GM21360 (cell line): ENCODE measurements at regions not wholly inside any gene's neighbourhood (a gene's known extent, or its start where the extent isn't known, plus 50 kb on each side); places are given as distances from the start of the nearest gene placed in this dataset.
"Not testable (repeated sequence)": the region's sequence is repeated elsewhere in the genome, so short reads cannot be mapped to it uniquely, and the experiment has no call there.

Source experiments
- ATAC-seq: cut with Tn5 transposase; IDR thresholded peaks from one replicate; pipeline ENCODE4 v1.9.1; 2021; ENCODE audit warnings: mild to moderate bottlenecking, moderate library complexity; ENCODE audit not compliant: unreplicated experiment

DNA sequence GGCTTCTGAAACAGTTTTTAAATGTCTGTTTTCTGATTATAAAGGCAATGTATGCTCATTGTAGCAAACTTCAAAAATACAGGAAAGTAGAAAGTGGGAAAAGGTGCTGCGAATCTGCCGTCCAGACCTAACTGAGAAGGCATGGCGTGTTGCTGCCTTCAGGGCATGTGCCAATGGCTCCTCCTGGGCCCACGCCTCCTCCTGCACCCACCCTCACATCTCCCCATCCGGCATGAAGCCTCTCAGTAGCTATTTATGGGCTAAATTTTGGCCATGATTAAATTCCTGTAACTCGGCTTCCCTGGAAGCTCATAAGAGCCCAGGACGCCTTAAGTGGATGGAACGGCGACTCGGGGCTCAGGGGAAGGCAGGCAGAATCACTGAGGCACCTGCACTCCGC is 153.8 kb downstream of the LAT start:
- not testable (repeated sequence) for ATAC-seq

DNA sequence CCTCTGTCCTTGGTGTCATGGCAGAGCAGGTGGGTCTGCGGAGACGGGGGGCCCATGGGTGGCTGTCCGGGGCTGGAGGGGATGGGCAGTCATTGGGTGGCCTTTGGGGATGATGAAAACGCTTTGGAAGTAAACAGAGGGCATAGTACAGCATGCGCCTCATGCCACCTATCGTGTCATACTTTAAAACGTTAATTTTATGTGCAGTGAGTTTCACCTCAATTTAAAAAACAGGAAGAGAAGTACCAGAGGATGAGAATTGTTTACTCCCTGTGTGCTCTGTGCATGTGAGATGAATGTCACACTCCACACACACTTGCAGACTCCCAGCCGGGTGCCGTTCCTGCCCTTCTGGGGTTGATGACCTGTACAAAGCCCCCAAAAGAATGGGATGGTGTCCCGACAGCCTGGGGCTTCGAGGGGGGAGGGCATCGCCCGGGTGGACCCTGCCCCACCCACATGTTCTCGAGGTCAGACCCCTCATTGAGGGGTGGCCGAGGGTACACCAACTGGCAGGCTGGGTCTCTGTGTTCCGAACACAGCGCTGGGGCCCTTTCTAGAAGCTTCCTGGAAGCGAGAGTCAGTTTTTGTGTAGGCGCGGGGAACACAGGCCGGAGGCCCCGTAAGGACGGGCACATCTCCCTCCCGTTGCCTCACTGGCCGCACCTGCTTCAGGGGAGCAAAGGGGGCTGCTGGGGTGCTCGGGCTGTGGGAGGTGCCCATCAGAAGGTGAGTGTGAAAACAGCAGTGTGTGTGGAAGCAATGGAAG is 153.2 kb downstream of the LAT start:
- ATAC-seq = not testable (repeated sequence)

DNA sequence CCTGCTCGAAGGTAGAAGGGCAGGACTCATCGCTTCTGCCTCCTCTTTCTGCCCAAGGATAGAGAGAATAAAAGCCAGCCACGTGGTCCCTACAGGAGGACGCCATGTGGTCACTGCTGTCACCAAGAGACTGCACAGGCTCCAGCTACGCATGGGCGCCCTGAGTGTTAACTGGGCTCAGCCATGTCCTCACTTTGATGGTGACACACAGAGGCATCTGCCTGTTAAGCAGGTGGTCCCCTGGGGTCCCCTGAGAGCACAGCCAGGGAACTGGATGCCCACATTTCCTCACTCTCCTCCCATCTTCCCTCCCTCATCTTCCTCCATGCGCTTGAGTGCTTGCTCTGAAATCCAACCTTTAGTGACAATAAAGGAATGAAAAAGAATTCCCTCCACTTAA is 152.6 kb downstream of the LAT start:
- ATAC-seq = not testable (repeated sequence)

DNA sequence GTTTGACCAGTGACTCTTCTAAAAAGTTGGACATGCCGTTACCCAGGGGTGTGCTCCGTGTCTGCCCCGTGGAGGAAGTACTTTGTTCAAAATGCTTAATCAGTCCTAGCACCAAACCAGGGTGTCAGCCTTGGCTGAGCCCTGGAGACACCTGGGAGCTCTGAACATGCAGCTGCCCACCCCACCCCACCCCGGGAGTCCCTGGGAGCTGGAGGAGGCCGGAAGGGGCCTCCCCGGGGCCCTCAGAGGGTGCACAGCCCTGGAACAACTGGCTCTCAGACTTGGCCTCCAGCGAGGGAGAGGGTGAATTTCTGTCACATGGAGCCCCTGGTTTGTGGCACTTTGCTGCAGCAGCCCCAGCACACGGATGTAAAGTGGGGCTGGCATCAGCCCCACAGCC is 152.1 kb downstream of the LAT start:
- not testable (repeated sequence) for ATAC-seq

DNA sequence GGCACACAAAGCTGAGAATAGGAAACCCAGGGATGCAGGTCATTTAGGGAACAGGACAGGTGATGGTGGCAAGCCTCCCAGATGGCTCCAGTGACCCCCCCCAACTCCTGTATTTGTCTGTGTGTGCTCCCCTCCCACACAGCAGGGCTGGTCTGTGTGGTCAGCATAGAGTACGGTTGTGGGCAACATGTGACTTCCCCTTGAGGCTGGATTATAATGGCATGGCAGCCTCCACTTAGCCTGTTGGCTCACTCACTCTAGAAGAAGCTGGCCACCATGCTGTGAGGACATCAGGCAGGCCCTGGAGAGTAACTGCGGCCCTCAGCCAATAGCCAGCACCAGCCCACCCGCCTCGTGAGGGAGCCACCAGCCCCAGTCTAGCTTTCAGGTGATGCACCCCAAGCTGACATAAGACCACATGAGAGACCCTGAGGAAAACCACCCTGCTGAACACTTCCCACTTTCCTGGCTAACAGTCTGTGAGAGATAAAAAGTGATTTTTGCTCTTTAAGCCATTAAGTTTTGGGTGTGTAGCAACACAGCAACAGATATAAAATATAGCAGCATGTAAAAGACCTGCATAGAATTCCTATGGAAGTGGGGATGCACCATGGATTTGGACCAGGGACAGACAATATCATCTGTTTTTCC is 151.3 kb downstream of the LAT start:
- ATAC-seq = not testable (repeated sequence)

DNA sequence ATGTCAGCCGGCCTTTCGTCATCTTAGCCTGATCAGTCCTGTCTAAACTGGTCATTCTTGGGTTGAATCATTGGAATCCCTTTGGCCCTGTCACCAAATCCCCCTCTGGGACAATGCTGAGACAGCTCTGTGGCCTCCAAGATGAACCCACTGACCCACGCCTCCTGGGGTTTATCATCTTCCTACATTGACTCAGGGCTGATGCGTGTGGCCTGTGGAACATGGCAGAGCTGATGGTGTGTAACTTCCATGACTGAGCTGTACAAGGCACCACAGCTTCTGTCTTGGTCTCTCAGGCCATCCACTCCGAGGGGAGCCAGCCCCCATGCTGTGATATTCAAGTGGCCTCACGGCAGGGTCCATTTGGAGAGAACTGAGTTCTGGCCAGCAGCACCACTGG is 150.2 kb downstream of the LAT start:
- ATAC-seq = not testable (repeated sequence)

DNA sequence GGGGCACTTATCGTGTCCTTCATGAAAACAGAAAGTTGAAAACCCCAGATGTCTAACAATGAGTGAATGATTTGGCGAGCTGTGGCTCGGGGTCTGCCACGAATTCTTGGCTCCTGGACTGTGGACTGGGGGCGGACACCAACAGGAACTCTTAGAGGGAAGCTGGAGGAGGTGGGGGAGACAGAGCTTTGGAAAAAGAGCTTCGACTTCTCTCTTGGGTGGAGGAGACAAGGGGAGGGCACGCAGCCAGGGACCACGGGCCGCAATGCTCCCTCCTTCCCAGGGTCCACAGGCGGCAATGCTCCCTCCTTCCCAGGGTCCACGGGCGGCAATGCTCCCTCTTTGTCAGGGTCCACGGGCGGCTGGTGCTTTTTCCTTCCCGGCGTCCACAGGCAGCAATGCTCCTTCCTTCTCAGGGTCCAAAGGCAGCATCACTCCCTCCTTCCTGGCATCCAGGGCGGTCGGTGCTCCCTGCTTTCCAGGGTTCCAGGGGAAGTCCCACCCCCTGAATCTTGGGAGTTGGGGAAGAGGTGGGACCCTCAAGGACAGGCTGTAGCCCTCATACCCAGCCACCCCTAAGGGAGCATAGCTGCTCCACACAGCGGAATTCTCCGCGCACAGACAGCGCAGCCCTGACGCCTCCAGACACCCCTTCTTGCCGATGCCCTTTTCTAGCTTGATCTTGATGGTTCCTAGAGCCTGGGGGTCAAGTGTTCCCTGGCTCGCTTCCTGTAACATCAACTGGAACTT is 149.0 kb downstream of the LAT start:
- not testable (repeated sequence) for ATAC-seq

DNA sequence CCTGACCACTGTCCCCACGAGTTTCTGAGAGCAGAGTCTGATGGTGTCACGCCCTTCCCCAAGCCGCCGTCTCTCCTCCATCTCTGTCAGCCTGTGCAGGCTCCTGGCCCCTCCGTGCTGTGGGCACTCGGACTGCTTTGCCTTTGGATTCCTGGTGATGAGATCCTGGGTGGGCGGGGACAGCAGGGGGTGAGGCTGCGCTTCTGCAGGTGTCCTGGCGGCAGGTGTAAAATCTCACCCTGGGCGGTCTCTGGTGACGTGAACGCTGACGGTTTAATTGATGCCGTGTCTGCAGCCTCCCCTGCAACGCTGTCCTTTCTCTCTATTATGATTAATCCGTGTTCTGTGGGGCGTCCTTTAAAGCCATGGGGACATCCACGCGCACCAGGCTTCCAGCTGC is 148.0 kb downstream of the LAT start:
- not testable (repeated sequence) for ATAC-seq

DNA sequence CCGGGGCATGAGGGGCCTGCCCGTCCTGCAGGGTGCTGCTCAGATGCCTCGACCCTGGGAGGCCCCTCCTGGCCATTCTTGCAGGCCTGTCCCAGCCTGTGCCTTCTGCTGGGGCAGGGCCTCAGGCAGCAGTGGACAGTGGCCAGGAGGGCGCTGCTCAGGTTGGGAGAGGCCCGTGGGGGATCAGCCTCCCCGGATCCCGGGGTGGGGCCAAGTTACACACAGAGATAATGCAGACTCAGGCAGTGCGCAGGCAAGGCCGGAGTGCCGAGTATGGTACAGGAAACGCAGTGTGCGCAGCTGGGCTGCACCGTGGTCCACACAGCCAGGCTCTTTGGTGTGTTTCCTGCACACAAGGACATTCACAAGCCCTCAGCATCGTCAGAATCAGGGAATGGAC is 147.6 kb downstream of the LAT start:
- not testable (repeated sequence) for ATAC-seq

DNA sequence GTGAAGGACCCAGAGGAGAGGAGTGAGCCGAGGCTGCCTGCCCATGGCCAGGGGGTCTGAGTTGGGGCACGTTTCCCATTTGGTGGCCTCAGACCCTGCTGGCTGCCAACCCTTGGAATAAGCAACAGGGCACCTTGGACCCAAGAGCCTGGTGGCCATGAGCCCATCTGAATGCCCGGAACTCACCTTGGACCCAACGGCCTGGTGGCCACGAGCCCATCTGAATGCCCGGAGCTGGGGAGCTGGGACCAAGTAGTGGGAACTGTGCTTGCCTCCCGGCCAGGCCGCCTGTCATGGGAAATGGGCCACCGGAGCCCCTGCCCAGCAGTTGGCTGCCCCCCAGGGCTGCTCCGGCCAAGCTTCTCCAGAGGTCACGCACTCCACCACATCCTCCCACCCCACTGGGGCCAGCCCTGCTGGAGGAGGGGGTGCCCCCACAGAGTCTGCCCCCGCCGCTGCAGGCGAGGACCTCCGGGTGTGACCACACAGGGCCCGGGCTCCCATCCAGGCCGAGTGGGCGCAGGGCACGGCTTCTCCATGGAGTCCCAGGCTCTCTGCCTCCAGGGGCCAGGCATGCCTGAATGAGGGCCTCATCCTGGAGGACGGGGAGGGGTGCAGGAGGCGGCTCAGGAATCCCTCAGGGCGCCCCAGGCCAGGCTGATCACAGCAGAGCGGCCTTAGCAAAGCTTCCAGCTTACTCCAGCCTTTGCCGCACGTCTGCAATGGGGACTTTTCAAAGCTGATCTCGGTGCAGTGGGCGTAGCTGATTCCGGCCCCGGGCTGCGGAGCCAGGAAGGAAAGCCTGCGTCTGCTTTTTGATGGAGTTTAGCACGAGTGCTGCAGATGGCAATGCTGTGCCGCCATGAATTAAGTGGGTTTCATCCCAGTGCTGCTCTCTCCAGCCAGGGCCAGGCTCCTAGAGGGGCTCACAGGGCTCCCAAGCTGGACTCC is 146.3 kb downstream of the LAT start:
- ATAC-seq = not testable (repeated sequence)

DNA sequence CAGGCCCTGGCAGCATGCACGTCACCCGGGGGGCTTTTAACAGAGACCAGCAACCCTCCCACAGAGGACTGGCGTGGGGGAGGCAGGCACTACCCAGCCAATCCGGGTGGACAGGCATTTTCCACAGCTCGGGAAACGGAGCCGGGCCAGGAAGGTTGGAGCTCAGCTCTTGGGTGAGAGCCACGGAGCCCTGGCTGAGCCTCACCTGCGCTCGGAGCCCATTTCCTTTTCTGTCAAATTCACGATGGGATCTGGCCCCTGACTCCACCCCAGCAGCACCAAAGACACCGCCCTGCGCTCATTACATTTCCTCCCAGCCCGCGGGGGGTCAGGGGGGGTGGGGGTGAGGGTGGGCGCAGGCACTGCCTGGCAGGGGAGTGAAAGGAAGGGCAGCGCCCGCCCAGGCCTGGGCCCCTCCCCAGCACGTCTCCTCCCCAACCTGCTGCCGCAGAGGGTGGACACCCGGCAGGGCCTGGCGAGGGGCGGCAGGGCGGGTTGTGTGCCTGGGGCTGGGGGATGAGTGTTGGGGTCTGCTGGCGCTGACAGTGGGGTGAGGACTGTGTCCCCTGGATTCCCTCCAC is 145.4 kb downstream of the LAT start:
- ATAC-seq = not testable (repeated sequence)

DNA sequence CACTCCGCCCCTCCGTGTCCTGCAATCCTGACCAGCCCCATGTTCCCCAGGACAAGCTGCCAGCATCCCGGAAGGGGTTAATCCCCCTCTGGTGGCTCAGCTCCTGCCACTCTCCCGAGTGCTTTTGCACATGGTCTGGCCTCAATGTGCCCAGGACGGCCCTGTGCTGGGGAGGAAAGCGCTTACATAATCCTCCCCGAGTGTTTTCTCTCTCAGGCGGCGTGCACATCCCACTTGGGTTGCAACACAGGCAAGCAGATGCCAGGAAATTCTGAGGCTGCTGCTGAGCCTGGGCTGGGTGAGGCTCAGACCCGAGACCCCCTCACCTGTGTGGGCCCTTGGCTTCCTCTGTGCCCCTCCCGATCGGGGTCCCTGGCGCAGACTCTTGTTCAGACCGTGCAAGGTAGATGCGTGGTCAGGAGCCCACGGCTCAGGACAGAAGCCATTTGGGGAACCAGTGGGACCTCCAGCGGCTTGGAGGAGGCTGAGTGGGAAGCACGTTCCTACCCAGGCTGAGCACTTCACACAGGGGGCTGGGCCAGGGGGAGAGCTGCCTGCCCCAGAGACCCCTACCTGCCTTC is 144.7 kb downstream of the LAT start:
- not testable (repeated sequence) for ATAC-seq

DNA sequence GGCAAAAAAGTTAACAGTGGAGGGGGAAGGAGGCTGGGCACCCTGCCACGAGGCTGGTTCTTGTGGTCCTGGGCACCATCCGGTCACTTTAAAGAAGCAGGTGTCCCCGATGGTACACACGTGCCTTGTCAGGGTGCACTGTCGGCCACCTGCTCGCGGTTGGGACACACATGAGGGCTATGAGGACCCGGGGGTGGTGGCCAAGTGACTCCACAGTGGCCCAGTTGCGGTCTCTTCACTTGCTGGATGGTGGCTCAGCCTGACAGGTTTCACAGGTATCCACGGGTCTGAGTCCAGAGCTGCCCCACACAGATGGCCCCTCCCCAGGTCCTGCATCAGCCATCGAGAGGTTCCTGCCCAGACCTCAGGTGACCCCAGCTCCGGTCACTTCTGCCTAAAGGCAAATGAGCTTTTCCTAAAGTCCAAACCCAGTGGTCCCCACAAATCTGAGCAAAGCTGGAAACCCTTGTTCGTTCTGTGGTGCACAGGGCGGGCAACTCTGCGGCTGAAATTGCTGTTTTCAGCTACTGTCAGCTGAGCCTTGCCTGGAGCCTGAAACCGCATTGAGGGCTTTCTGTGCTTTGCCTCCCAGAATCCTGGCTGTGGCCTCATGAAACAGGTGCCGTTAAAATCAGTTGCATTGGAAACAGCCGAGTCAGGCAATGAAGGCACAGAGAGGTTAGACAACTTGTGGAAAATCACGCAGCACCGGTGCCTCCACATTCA is 144.0 kb downstream of the LAT start:
- ATAC-seq = not testable (repeated sequence)

DNA sequence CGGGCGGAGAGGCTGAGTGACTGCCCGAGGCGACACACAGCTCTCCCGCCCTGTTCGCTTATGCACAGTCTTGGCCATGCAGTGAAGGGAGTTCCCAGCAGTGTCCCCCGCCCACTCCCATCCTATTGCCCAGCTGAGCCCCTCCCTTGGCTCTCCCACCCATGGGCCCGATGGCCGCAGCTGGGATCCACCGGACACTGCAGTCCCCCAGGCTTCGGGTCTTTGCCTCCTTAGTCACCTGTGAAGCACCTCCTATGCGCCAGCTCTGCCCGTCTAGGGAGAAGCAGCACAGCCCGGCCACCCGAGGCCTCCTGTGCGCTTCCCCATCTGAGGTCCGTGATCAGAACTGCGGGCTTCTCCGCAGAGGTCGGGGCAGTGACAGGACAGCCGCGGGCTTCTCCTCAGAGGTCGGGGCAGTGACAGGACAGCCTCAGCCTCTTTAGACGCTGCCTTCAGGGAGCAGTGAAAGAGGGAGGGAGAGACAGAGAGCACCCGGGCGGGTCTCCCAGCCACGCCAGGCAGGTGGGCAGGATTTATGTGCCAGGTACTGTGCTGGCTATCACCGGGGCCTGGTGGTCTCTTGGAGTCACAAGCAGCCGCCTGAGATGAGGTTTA is 143.1 kb downstream of the LAT start:
- not testable (repeated sequence) for ATAC-seq

DNA sequence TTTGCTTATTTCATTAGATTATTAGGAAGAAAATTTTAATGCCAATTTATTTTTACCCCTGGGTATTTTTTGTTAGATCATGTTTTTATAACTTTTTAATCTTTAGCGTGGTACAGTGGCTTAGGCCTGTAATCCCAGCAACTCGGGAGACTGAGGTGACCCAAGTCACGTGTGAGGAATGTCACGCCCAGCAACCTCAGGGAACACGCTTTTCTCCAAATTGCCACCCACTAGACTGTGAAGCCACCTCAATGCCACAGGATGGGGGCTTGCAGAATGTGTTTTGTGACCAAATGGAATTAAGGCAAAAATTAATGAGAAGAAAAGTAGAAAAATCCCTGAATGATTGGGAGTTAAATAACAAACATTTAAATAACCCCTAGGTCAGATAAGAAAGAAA is 141.8 kb downstream of the LAT start:
- no peak for ATAC-seq

DNA sequence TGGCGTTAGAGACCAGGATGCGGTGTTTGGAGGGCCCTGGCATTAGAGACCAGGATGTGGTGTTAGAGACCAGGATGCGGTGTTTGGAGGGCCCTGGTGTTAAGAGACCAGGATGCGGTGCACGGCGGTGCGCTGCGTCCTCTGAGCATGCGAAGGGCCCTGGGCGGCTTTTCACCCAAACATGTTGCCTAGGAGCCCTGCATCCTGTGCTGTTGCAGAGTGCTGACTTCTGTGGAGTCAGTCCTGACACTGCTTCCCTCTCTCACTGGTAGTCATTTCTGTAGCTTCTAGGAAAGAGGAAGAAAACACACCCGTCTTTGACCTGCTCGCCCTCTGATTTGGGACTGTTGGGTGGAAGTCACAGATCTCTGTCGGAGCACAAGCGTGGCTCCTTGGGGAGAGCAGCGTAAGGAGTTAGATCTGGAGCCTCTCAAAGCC is 141.2 kb downstream of the LAT start:
- no peak for ATAC-seq

DNA sequence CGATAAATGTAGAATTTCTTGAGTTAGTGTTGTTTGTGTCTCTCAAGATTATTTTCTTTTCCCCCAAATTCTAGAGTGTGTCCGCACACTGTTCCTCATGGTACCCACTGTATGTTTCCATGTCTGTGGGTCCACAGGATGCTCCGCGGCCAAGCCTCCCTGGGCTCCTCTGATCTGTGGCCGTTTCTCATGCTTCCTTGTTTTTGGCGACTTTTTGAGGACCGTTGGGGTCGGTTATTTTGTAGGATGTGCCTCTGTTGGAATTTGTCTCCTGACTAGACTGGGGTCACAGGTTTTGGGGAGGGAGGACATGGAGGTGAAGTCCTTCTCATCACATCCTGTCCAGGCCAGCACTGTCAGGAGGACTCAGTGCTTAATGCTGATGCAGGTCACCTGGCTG is 140.0 kb downstream of the LAT start:
- no peak for ATAC-seq

DNA sequence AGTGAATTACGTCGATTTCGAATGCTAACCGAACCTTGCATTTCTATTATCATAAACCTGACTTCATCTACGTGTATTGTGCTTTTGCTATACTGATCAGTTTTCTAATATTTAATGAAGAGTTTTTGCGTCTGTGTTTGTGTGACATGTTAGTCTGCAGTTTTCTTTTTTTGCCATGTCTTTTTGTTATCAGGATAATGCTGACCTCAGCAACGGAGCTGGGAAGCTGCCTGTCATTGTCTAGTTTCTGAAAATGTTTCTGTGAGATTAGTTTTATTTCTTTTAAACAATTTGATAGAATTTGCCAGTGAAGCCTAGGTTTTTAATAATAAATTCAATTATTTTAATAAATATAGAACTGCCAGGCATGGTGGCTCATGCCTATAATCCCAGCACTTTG is 139.3 kb downstream of the LAT start:
- not testable (repeated sequence) for ATAC-seq

DNA sequence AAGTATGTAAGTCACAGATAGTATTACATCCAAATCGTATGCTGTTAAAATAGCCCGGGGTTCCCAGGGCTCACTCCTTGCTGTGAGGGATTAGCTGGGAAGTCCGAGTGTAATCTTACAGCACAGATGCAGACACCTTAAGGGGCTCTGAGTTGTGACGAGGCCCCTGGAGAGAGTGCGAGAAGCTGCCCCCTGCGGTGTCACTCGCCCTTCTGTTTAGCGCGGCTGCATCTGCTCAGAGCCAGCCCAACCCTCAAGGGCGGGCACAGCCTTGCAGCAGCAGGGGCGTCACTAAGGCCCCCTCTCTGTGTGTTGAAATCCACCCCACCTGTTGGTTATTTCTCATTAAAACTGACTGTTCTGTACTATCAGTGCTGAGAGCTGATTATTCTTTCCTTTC is 135.8 kb downstream of the LAT start:
- not testable (repeated sequence) for ATAC-seq
